T1000 (cell line): ENCODE measurements at regions not wholly inside any gene's neighbourhood (a gene's known extent, or its start where the extent isn't known, plus 50 kb on each side); places are given as distances from the start of the nearest gene placed in this dataset.
"Not testable (repeated sequence)": the region's sequence is repeated elsewhere in the genome, so short reads cannot be mapped to it uniquely, and the experiment has no call there.

Experiments used
- DNase-seq: peaks from one replicate; lab custom pipeline; 2025; ENCODE audit warnings: mixed read lengths; lab: John Stamatoyannopoulos, UW

- DNase-seq: no peak
Measured at GRCh38 chr2:155675920-155676319, 656.6 kb downstream of the NR4A2 start.

GRCh38 chr2:155665704-155666103, 666.8 kb downstream of the NR4A2 start:
- DNase-seq: no peak

- DNase-seq: no peak
Measured at GRCh38 chr2:155663265-155663664, 669.3 kb downstream of the NR4A2 start.

GRCh38 chr2:155662224-155662623, 670.3 kb downstream of the NR4A2 start:
- DNase-seq: no peak

GRCh38 chr2:155653176-155653575, 679.3 kb downstream of the NR4A2 start:
- no peak for DNase-seq

- DNase-seq: no peak
Measured at GRCh38 chr2:155651851-155652250, 680.7 kb downstream of the NR4A2 start.

GRCh38 chr2:155645791-155646190, 686.7 kb downstream of the NR4A2 start:
- DNase-seq: no peak

GRCh38 chr2:155643056-155643775, 689.3 kb downstream of the NR4A2 start:
- DNase-seq: no peak

- DNase-seq: no peak
Measured at GRCh38 chr2:155633887-155634570, 698.5 kb downstream of the NR4A2 start.

GRCh38 chr2:155633060-155633839, 699.3 kb downstream of the NR4A2 start:
- DNase-seq: no peak

GRCh38 chr2:155630760-155631159, 701.8 kb downstream of the NR4A2 start:
- no peak for DNase-seq

GRCh38 chr2:155622443-155622842, 710.1 kb downstream of the NR4A2 start:
- no peak for DNase-seq

- DNase-seq: no peak
Measured at GRCh38 chr2:155600914-155601760, 731.4 kb downstream of the NR4A2 start.

- DNase-seq: no peak
Measured at GRCh38 chr2:155600296-155600695, 732.2 kb downstream of the NR4A2 start.

- DNase-seq: no peak
Measured at GRCh38 chr2:155599834-155600233, 732.7 kb downstream of the NR4A2 start.

GRCh38 chr2:155583674-155584195, 748.8 kb downstream of the NR4A2 start:
- no peak for DNase-seq

- DNase-seq: no peak
Measured at GRCh38 chr2:155574941-155575340, 757.6 kb downstream of the NR4A2 start.

GRCh38 chr2:155547571-155547970, 785.0 kb downstream of the NR4A2 start:
- DNase-seq: no peak

- DNase-seq: no peak
Measured at GRCh38 chr2:155546721-155547555, 785.6 kb downstream of the NR4A2 start.

GRCh38 chr2:155539028-155539427, 793.5 kb downstream of the NR4A2 start:
- not testable (repeated sequence) for DNase-seq

GRCh38 chr2:155528034-155528433, 804.5 kb downstream of the NR4A2 start:
- DNase-seq: no peak
